ENCODE measurements at regions not wholly inside any gene's neighbourhood (a gene's known extent, or its start where the extent isn't known, plus 50 kb on each side); places are given as distances from the start of the nearest gene placed in this dataset.

DNA sequence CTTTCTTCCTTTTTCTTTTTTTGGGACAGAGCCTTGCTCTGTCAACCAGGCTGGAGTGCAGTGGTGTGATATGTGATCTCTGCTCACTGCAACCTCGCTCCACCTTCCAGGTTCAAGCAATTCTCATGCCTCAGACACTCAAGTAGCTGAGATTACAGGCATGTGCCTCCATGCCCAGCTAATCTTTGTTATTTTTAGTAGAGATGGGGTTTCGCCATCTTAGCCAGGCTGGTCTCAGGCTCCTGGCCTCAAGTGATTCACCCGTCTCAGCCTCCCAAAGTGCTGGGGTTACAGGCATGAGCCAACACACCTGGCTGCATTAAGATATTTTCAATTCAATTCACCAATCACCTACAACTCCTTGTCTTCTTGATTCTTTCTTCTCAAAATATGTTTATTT, 1046.5 kb downstream of the GALC start:
- in situ Hi-C loops (cut with HindIII; ENCODE audit: low sequenced_read_pairs) = no loop called here

- in situ Hi-C loops (cut with HindIII; ENCODE audit: low sequenced_read_pairs) = no loop called here
Measured at GRCh38 chr14:86944434-86944833, 1048.5 kb downstream of the GALC start.

DNA sequence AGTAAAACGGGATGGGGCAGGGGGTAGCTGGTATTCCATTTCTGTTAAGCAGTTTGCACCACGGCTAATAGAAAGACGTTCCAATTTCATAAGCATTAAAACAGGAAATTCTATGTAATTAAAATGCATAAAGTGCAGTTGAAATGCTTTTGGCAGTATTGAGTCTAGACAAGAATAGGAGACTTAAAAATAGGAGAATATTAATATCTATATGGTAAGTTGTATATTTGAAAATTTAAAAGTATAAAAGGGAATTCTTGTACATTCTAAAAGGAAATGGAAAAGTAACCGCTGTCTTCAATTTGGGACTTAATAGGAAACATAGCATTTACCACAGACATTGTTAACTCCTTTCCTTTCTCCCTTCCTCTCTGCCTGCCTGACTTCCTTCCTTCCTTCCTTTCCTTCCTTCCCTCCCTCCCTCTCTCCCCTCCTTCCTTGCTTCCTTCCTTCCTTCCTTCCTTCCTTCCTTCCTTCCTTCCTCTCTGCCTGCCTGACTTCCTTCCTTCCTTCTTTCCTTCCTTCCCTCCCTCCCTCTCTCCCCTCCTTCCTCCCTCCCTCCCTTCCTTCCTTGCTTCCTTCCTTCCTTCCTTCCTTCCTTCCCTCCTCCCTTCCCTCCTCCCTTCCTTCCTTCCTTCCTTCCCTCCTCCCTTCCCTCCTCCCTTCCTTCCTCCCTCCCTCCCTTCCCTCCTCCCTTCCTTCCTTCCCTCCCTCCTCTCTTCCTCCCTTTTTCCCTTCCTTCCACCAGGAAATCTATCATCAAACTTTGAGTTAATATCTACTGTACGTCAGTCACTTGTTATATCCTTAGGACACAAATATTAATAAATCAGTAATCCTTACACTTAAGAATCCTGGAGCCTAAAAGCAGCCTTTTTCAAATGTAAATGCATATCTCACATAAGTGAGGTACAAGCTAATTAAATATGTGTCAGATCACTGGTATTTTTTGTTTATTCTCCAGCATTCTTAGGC, 1049.3 kb downstream of the GALC start:
- in situ Hi-C loops (cut with HindIII; ENCODE audit: low sequenced_read_pairs) = no loop called here

GRCh38 chr14:86942936-86943335, 1050.0 kb downstream of the GALC start:
- in situ Hi-C loops (cut with HindIII; ENCODE audit: low sequenced_read_pairs) = no loop called here

- in situ Hi-C loops (cut with HindIII; ENCODE audit: low sequenced_read_pairs) = no loop called here
Measured at GRCh38 chr14:86940106-86940505, 1052.9 kb downstream of the GALC start.

GRCh38 chr14:86938320-86938719, 1054.7 kb downstream of the GALC start:
- in situ Hi-C loops (cut with HindIII; ENCODE audit: low sequenced_read_pairs) = no loop called here

GRCh38 chr14:86936556-86936955, 1056.4 kb downstream of the GALC start:
- in situ Hi-C loops (cut with HindIII; ENCODE audit: low sequenced_read_pairs) = no loop called here

GRCh38 chr14:86935241-86935885, 1057.6 kb downstream of the GALC start:
- in situ Hi-C loops (cut with HindIII; ENCODE audit: low sequenced_read_pairs) = no loop called here

- in situ Hi-C loops (cut with HindIII; ENCODE audit: low sequenced_read_pairs) = no loop called here
Measured at GRCh38 chr14:86933958-86934595, 1058.9 kb downstream of the GALC start.

DNA sequence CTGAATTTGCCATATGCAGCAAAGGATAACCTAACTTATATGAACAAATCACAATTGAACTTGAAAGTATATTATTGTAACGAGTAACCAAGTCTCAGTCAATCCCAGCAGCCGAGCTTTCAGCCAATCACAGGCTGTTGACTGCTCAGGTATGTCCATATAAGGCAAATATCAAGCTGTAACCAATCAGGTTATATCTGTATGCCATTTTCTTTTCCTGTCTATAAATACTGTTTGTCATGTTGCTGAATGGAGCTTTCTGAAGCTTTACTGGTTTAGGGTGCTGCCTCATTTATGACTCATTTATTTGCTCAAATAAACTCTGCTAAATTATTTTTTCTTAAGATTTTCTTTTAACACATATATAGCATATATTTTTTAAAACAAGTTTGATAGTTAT, 1059.5 kb downstream of the GALC start:
- in situ Hi-C loops (cut with HindIII; ENCODE audit: low sequenced_read_pairs) = no loop called here

DNA sequence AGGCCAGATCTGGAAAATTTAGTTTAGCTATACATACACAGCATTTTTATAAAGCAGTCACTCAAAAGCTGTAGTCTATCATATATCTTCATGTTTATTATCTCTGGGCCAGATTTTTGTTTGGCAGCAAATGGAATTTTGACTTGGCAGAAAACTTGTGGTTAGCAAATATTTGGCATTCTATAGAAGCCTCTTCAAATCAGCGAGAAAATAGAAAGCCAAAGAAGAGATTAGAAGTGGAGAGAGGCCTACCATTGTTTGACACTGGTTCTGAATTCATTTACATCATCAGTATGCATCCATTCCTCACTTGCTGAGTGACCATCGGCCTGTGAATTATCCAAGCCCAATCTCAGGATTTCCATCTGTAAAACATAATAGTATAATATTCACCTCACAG, 1077.6 kb downstream of the GALC start:
- in situ Hi-C loops (cut with HindIII; ENCODE audit: low sequenced_read_pairs) = no loop called here

DNA sequence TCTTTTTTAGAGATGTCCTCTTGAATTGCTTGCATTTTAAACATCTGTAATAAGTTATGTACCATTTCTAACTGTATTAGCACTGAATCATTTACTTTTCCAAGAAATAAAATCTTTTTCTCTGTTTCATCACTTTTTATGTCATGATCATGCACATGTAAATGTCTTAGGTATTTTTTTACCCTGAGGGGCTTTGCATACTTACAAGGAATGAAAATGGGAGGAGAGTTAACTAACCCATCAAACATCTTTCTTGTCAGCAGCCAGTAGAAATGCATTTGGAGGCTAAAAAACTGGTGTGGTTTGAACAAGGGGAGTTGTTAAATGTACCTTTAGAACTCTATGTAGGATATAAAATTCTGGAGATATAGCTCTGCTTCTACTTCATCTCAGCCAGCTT, 1080.3 kb downstream of the GALC start:
- in situ Hi-C loops (cut with HindIII; ENCODE audit: low sequenced_read_pairs) = no loop called here

DNA sequence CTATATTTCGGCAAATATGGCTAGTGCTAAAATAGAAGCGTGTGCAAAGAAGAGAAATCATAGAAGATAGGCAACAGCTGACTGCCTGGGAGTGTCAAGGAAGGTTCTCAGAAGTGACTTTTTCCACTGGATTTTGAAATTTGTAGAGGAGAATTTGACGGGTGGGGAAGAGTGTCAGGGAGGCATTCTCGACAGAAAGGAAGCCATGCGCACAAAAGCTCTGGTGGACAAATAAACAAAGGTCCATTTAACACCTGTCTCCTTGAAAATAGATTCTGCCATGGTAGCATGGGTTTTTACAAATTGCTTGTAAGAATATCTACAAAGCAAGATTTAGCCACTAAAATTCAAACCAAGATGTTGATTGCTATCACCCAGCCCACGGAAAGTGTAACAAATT, 1081.5 kb downstream of the GALC start:
- in situ Hi-C loops (cut with HindIII; ENCODE audit: low sequenced_read_pairs) = no loop called here

DNA sequence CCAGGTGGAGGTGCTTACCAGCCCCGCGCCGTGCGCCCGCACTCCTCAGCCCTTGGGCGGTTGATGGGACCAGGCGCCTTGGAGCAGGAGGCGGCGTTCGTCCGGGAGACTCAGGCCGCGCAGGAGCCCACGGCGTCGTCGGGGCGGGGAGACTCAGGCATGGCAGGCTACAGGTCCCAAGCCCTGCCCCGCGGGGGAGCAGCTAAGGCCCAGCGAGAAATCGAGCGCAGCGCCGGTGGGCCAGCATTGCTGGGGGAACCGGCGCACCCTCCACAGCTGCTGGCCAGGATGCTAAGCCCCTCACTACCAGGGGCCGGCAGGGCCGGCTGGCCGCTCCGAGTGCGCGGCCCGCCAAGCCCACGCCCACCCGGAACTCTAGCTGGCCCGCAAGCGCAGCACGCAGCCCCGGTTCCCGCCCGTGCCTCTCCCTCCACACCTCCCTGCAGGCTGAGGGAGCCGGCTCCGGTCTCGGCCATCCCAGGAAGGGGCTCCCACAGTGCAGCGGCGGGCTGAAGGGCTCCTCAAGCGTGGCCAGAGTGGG, 1087.5 kb downstream of the GALC start:
- in situ Hi-C loops (cut with HindIII; ENCODE audit: low sequenced_read_pairs) = loop anchor here (5.0 kb wide), 1 partner anchor 68 kb away; no protein-coding TSS in a partner anchor

DNA sequence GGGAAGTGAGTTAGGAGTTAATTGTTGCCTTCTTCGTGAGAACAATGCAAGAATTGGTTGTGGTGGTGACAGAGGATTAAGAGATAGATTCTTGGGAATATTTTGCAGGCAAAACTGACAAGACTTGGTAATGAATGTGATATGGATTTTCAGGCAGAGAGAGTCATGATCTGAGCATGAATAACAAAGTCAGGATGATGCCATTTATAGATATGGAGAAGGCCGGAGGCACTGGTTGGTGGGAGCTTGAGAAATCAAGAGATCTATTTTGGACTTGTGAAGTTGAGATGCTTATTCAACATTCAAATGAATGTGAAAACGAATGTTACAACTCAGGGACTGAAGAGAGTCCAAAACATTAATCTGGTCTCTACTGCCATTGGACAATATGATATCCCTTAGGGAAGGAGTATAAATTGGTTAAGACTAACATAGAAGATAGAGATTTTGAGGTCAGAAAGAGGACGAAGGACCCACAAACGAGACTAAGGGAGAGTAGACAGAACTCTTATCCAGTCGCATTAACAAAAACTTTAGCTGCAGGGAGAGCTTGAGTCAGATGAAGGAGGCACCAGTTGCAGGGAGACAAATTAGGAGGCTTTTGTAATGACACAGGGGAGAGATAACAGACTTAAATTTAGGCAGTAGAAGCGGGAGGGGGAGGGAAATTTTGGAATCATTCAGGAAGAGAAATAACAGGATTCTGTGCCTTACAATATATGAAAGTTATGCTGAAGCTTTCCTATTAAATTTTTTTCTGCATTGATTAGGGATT, 1090.6 kb downstream of the GALC start:
- in situ Hi-C loops (cut with HindIII; ENCODE audit: low sequenced_read_pairs) = no loop called here

GRCh38 chr14:86897704-86898513, 1095.1 kb downstream of the GALC start:
- in situ Hi-C loops (cut with HindIII; ENCODE audit: low sequenced_read_pairs) = no loop called here

GRCh38 chr14:86897224-86897623, 1095.8 kb downstream of the GALC start:
- in situ Hi-C loops (cut with HindIII; ENCODE audit: low sequenced_read_pairs) = no loop called here

DNA sequence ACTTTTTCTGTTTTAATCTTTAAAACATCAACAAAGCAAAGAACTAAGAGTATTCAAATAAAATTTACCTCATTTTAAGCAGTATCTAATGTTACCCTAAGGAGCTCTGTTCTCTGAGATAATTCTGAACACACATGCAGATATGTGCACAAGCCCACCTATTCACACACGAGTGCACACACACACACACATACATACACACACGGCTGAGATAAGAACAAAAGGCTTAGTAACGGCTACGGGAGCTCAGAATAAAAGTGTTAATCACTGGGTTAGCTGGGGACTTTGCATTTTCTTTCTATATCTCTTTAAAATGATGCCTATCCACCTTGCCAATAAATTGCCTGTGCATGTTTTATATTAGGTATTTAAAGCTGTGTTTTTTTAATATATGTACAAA, 1096.3 kb downstream of the GALC start:
- in situ Hi-C loops (cut with HindIII; ENCODE audit: low sequenced_read_pairs) = no loop called here

GRCh38 chr14:86892152-86892956, 1100.6 kb downstream of the GALC start:
- in situ Hi-C loops (cut with HindIII; ENCODE audit: low sequenced_read_pairs) = no loop called here
